GM19468 (cell line): ENCODE measurements at regions not wholly inside any gene's neighbourhood (a gene's known extent, or its start where the extent isn't known, plus 50 kb on each side); places are given as distances from the start of the nearest gene placed in this dataset.
"Not testable (repeated sequence)": the region's sequence is repeated elsewhere in the genome, so short reads cannot be mapped to it uniquely, and the experiment has no call there.

Experiments
- ATAC-seq: cut with Tn5 transposase; IDR thresholded peaks from one replicate; pipeline ENCODE4 v1.9.1; 2021; ENCODE audit warnings: mild to moderate bottlenecking, moderate library complexity, moderate number of reproducible peaks; ENCODE audit not compliant: unreplicated experiment; ENCODE audit errors: extremely low read depth

- no peak for ATAC-seq
Observed at GRCh38 chr4:42824278-42824977, 68.1 kb upstream of the GRXCR1 start.

DNA sequence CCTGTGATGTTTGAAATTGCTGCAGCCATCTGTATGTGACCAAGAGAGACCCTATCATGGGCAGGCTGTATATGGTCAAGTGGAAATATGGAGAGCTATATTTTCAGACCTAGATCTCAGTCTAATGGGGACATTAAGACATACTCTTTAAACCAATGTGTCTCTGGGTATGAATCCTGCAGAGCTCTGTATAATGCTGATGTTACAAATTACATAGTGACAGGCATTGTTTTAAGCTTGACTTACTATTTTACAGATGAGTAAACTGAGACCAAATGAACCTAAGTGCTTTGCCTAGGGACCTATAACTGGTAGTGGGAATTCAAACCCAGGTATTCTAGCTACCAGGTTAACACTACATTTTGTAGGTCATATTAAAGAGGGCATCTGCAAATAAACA is 71.3 kb upstream of the GRXCR1 start:
- ATAC-seq, result no peak

DNA sequence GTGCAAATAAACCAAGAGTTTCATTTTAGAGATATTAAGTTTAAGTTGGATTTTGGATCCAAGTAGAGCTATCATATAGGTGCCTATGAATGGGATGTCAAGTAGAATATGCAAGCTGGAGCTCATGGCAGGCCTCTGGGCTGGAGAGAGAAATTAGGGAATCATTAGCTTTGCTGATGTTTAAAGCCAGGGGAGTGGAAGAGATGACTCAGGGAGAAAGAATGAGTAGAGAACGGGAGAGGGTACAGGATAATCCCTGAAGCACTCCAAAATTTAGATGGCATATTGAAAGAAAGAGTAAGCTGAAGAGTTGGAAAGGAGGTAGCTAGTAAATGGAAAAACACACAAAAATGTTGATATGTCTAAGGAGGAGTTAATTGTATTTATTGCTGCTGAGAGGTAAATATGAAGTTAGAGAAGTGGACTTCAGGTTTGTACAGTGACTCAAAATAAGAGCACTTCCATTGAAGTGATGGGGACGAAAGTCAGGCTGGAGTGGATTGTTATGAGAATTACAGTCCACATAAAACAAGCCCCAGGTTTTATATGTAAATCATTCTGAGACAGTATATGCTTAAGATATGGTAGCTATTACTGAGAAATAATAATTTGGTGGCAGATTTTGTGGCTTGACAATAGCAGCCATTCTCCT is 72.5 kb upstream of the GRXCR1 start:
- ATAC-seq, result no peak

- no peak for ATAC-seq
Observed at GRCh38 chr4:42817913-42818312, 74.6 kb upstream of the GRXCR1 start.

- ATAC-seq, result no peak
Observed at GRCh38 chr4:42816880-42817400, 75.6 kb upstream of the GRXCR1 start.

GRCh38 chr4:42816189-42816879 is 76.2 kb upstream of the GRXCR1 start:
- no peak for ATAC-seq

DNA sequence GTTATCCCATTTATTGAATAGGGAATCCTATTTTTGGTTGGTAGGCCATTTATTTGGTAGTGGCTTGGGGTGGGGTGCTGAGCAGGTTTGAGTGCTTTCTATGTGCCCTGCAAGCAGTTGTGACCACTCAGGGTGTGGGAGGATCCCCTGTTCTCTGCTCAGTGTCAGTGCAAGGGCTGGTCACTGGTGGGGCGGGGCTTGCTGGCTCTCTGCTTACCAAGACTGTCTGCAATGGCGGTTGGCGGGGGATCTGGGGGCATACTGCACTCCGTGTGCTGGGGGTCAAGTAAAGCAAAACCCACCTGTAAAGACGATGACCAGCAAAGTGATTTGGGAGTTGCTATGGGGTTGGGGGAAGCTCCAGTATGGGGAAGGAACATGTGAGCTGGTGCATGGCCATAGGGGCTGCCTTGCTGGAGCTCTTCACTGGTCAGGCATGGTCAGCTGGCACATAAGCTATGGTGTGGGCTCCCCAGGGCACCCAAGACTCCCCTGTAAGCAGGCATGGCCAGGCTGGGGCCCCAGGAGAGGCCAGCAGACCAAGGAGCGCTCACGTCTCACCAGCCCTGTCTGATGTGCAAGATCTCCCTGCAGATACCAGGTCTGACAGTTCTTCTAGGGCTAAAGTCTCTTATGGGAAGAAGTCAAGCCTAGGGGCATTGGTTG is 83.0 kb upstream of the GRXCR1 start:
- ATAC-seq, result no peak

DNA sequence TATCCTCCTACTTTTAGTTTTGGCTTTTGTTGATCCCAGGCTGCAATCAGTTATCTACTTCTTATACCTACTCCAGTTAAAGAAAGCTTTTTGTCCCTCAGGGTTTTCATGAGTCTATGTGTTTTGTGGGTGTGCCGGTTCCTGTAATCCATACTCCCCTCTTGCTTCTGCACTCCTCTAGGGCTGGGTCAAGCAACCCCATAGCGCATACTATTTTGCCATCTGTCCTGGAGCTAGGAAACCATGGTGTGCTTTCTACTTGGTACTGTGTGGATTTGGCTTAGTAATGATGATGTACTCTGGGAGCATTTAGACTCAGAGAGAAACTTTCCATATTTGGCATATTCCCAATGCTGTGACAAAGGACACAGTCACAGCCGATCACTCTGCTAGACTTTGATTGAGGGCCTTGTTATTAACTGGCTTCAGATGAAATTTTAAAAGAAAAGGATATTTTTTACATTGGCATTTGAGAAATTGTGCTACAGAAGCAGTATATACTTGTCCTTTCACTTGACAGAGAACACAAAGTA is 86.1 kb upstream of the GRXCR1 start:
- ATAC-seq, result no peak

DNA sequence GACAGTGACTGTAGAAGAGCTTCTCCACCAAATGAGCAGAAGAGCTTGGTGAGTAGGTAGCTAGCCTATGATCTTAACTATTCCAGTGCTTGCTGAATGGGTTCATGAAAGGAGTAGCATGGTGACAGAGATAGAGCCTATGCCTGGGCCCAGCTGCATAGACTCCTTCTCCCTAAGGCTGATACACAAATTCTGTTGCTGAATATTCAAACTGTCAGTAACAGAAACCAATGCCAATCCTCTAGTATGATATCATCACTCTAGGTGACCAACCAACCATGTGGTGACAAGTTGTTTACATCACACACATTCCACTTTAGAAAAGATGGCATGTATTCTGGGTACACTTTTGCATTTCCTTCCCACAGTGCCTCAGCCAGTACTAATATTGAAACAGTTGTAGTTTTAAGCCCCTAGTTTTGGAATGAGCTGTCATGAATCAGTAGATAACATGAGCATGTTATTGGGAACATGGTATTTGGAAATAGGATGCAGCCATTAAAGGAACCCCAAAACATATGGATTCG is 103.4 kb upstream of the GRXCR1 start:
- ATAC-seq, result no peak

- ATAC-seq, result no peak
Observed at GRCh38 chr4:42787079-42787463, 105.4 kb upstream of the GRXCR1 start.

DNA sequence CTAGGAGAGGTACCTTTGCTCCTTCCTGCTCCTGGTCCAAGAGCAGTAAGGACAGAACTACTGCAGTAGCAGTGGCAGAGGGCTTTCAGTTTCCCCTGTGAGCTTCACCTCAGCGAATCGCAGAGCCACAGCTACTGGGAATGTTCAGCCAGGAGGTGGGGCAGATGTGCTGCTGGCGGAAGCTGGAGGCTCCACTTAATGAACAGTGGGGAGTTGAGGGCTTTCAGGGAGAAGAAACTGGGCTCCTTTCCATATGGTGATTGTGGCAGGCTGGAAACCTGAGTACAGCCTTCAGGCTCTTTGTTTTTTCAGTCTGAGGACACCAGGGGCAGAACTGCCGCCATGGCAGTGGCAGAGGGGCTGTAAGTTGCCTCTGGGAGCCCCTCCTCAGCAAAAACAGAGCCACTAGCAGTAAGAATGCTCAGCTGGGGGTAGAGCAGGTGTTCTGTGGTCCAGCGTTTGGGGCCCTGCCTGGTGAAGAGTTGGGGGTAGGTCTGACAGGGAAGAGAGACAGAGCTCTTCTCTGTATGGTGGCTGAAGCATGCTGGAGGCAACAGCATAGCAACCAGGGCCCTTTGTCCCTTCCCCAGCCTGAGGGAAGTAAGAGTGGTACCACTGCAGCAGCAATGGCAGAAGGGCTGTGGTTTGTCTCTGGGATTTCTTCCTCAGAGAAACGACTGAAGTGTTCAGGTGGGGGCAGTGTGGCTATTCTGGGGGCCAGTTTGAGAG is 106.0 kb upstream of the GRXCR1 start:
- no peak for ATAC-seq

DNA sequence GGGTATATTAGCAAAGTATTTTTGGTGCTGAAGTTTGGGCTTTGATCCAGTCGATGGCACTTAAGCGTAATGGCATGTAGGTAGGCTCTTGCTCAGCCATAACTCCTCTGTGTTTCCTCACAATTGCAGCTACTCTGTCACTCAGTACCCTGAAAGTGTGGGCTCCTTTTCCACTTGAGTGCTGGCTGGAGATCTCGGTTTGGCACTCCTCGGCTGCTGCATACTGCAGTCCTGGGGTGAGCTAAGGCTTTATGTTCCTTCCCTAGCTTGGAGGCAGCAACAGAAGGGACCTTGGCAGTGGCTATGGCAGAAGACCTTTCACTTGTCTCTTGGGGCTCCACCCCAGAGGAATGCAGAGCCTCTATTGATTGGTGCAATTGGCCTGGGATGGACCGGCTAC is 106.7 kb upstream of the GRXCR1 start:
- no peak for ATAC-seq

DNA sequence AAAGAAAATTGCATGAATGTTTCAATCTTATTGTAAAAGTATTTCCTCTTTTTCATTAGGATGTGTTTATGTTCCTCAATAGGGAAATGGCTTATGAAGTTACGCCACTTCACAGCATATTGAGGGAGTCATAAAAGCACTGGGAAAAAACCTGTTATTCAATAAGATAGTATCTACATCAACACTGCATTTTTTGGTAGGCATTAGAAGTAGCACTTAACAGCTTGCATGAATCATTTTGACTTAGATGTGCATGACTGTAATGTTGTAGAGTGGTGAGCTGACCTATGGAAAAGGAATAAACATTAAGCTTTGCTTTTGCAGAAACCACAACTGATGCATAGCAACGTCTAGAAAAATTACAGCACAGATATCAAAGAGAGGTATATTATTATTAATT is 111.2 kb upstream of the GRXCR1 start:
- ATAC-seq, result no peak

GRCh38 chr4:42778349-42778748 is 114.2 kb upstream of the GRXCR1 start:
- ATAC-seq, result no peak

GRCh38 chr4:42768125-42768748 is 111.3 kb upstream of the ATP8A1 start:
- ATAC-seq, result no peak

GRCh38 chr4:42767669-42768068 is 110.8 kb upstream of the ATP8A1 start:
- no peak for ATAC-seq

GRCh38 chr4:42761804-42762203 is 104.9 kb upstream of the ATP8A1 start:
- ATAC-seq, result no peak

GRCh38 chr4:42754965-42755364 is 98.1 kb upstream of the ATP8A1 start:
- not testable (repeated sequence) for ATAC-seq

- ATAC-seq, result no peak
Observed at GRCh38 chr4:42751587-42751986, 94.7 kb upstream of the ATP8A1 start.
